ENCODE measurements at regions not wholly inside any gene's neighbourhood (a gene's known extent, or its start where the extent isn't known, plus 50 kb on each side); places are given as distances from the start of the nearest gene placed in this dataset.

DNA sequence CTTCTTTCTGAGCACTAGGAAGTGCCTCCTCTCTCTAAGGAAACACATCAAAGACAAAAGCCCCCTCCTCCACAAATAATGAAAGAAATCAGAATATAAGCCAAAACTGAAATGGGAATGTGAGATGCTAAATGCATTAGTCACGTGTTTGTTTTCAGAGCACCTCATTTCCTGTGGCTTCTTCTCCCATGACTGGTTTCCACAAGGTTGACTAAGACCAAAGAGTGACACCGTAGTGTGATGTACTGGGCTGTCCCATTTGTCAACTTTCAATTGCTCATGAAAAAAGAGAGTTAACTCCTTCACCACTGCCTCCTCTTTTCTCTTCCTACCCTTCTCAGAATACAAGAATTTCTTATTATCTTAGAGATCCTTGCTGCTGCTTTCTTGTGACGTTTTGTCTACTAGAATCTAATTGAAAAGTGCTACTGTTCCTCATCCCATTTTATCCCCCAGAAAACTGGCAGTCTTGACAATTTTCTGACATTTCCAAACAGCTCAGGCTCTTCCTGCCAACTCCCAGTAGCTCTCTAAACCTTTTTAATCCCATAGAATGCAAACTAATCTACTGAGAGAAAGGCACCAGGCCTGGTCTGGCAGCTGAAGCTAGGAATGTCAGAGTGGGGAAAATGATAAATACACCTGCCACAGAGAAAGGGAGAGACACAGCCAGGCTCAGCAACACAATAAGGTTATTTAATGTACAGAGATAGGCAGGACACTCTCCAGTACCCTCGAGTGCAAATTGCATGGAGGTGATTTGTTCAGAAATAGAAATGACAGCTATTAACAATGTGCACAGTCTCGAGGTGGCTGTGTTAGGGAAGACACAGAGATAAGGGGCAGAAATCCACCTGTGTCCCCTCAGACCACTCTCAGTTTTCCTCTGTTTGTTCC, 671.7 kb upstream of the NRSN1 start:
- no peak for DNase-seq

DNA sequence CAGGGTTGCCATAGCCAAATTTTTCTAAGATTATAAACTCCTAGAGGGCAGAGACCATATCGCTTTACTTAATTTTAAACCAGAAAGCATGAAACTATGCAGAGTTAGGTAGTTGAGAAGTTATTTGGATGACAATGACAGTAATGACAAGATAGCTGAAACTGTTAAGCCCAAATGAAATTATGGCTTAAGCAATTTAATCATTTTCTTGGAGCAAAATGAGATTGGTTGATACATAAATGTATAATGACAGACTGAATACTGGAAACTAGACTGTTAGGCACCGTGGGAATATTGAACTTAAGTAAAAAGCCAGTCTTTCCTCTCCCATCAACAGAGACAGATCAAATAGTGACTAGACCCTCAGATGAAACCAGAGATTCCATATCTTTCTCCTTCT, 670.3 kb upstream of the NRSN1 start:
- no peak for DNase-seq

DNA sequence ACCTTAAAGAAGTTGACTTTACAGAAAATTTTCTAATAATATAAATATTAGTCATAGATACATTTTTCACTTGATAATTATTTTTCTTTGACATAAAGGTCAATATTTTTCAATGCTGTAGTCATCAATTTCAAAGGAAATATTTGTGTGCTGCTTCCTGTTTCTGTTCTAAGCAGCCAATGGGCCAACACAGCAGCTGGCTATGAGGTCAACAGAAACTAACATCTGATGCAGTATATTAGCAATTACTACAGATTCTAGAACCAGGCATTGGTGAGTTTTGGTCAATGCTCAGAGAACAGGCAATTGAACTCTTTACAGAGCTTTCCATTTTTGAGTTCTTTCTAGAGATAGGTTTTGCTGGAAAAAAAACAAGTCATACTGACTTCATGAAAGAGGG, 669.6 kb upstream of the NRSN1 start:
- no peak for DNase-seq

DNA sequence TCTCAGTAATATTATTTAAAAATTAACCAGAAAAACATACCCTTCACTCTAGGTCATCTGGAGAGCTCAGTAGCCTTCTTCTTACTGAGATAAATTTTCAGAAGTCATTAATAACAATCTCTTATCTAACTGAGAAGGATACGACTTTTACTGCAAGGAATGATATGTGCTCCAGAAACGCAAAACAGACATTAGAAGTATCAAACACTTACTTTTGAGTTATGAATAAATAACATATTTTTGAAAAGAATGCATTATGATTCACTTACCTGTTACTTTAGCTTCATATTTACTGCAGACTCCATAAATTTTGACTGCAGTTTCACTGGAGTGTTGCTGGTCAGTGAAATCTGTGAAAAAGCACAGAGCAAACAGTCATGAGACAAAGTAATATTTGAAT, 668.7 kb upstream of the NRSN1 start:
- DNase-seq: no peak

DNA sequence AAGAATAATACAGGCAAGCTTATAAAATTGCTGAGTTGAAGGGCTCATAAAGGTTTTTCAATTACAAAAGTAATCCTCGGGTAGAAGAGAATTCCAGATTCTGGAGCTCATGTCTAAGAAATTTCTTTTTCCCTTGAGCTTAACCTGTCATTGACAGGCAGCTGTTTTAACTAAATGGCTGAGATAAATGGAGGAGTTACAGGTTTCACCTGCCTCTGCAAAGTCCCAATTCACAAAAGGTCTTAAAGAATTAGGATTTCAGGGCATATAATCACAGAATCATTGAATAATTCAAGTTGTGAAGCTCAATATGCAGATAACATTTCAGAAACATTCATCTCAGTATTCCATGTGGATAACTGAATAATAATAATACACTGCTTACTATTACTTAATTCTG, 660.1 kb upstream of the NRSN1 start:
- no peak for DNase-seq

GRCh38 chr6:23477586-23477985, 648.4 kb upstream of the NRSN1 start:
- DNase-seq: no peak

- no peak for DNase-seq
Observed at GRCh38 chr6:23478312-23478711, 647.7 kb upstream of the NRSN1 start.

DNA sequence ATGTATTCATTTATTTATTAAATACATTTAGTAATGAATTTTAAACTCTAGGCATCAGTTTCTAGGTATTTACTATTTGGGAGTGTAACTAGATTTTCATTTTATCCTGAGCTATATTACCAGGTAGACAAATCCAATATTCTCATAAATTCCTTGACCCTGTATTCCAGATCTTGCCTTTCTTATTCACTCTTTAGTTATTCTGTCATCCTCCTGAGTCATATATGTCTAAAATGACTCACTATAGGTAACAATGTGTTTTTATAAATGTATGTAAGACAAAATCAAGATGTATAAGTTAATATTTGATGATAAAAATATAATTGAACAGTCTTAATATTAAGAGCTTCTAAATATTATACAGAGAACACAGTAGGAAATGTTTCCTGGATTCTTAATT, 642.1 kb upstream of the NRSN1 start:
- no peak for DNase-seq

GRCh38 chr6:23494367-23494766, 631.6 kb upstream of the NRSN1 start:
- DNase-seq: no peak

DNA sequence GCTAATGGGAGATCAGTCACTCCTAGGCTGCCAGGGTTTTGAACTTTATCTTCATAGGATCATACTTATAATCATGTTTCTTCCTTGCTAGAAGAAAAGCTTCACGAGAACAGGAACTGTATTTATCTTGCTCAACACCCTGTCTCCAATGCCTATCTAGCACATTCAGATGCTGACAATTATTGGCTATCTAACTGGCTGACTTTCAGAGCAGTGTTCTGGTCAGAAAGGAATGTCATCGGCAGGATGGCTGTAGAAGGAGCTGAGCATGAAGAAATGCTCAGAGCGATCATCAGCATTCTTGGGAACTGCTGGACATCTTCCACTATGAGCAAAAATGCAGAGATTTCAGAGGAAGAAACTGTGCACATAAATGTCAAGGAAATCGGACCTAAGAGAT, 628.0 kb upstream of the NRSN1 start:
- DNase-seq: no peak

GRCh38 chr6:23499549-23499948, 626.5 kb upstream of the NRSN1 start:
- no peak for DNase-seq

DNA sequence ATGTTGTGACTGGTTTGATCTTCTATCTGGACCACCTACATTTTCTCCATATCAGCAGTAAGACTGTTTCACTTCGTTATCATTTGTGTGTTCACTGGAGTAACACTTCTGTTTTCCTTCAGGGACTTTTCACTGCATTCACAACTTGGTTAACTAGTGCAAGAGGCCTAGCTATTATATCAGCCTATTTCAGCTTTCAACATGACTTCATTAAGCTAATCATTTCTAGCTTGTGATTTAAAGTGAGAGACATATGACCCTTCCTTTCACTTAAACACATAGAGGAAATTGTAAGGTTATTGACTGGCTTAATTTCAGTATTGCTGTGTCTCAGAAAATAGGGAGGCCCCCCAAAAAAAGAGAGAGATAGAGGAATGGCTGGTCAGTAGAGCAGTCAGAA, 622.8 kb upstream of the NRSN1 start:
- DNase-seq: no peak

DNA sequence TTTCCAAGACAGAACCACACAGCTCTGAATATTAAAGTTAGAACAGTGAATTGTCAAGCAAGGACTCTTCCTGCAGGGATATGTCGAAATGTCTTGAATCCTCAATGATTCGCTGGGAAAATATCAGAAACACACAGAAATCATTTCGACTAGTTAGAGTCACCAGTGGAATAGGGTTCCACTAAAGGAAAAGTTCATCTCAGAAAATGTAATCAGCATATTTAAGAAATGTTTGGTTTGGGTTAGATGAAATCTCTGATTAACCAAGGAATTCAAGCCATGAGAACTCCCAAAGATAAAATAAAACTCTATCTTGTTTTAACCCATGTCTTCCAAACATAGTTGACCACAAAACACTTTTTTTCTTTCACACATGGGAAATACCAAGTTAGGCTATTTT, 621.0 kb upstream of the NRSN1 start:
- DNase-seq: no peak

GRCh38 chr6:23510778-23511510, 615.1 kb upstream of the NRSN1 start:
- DNase-seq: no peak

DNA sequence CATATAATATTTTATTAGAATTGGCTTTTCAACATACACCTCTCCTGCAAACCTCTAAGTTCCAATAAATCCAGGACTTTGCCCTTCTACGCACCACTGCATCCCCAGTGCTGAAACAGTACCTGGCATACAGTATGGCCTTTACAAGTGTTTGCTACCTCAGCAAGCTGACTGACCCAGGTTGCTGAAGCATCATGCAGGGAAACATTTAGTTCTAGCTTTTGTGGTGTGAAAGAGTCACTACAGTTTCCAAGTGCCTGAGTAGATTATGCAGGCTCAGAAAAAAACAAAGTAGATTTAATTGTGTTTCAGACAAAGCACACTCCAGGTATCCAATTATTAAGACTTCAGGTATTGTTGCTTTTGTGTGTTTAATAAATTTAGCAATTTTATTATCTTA, 614.2 kb upstream of the NRSN1 start:
- DNase-seq: no peak

DNA sequence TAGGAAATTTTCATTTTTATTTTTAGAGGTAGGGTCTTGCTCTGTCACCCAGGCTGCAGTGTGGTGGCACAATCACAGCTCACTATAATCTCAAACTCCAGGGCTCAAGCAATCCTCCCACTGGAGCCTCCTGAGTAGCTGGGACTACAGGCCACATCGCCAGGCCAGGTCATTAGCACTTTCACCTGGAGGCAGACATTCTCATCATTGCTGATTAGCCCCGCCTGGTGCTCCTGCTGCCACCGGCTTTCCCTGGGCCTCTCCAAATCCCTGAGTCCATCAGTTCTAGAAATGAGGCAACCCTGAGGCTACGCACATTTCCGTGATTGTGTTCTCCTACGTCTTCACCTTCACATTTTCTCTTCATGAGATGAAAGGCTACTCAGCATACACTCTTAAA, 607.7 kb upstream of the NRSN1 start:
- DNase-seq: no peak

- no peak for DNase-seq
Observed at GRCh38 chr6:23522792-23523547, 603.0 kb upstream of the NRSN1 start.

DNA sequence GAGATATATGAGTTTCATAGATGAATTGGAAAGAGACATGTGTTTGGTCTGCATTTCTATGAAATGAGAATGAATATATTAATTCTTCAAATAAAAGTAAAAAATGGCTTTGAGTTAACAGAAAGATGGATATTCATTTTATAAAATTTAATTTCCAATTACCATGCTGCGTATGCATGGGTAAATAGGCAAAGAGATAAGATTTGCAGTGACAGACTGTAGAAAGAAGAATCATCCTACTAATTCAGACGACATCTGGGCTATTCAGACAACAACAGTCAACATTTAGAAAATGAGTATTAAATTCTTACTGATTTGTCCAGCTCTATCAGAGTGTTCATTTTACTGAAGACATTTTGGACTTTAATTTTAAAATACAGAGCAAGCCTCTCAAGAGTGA, 602.2 kb upstream of the NRSN1 start:
- DNase-seq: no peak

GRCh38 chr6:23524548-23524947, 601.5 kb upstream of the NRSN1 start:
- no peak for DNase-seq

- DNase-seq: no peak
Observed at GRCh38 chr6:23526526-23526925, 599.5 kb upstream of the NRSN1 start.

- no peak for DNase-seq
Observed at GRCh38 chr6:23529902-23530301, 596.1 kb upstream of the NRSN1 start.

DNA sequence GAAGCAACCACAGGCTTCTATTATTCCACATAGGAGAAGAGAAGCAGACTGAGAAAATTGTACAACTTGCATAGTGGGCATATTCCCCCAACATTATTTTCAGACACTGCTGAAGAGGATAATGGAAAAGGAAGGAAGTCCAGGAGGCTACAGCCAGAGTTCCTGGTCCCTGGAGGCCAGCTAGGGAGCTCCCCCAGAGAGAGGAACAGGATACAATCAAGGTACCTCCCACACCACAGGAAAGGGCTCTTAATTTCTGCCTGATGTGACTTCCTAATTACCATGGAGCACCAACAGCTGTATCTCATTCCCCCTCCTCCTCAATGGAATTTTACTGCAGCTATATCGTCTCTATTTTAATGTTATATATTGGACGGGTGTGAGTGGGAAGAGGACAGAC, 594.3 kb upstream of the NRSN1 start:
- DNase-seq: no peak

- no peak for DNase-seq
Observed at GRCh38 chr6:23532227-23532626, 593.8 kb upstream of the NRSN1 start.

DNA sequence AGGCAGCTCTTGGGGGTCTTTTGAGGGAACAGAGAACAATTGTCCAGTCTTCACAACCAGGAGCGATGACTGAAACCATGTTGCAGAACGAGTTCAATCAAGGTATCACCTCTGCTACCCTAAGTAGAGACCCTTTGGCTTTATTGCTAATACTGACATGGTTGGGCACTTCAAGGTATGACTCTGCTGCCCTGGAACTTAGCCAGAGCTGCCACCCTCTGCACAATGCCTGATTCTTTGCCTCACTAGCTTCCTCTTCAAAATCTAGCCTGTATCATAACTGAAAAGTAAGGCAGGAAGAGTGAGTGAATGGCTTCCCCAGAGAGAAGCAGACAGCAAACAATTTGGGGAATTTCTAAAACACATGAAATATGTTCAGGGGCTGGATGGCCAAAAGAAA, 592.7 kb upstream of the NRSN1 start:
- no peak for DNase-seq
